H1 (cell line): ENCODE measurements at regions not wholly inside any gene's neighbourhood (a gene's known extent, or its start where the extent isn't known, plus 50 kb on each side); places are given as distances from the start of the nearest gene placed in this dataset.

Experiments used
- CTCF ChIA-PET: fragments of 300-600 bp; sonication (Branson Sonifier 250); formaldehyde crosslinking; loops from one replicate; lab custom pipeline; 2021; ENCODE audit not compliant: partially characterized antibody; lab: Charles Lee
- POLR2A ChIA-PET: fragments of 300-600 bp; sonication (Branson Sonifier 250); formaldehyde crosslinking; loops from one replicate; lab custom pipeline; 2021; ENCODE audit warnings: inconsistent platforms; ENCODE audit not compliant: partially characterized antibody; lab: Charles Lee
- DNase-seq, 2 experiments: peaks; one replicate each; pipeline versions ENCODE4 v3.0.0 to v3.0.0-alpha.2; 2010 to 2022; ENCODE audit warnings: low spot score in 2 of 2, low read depth in 1 of 2, mixed read lengths in 1 of 2
- FAIRE-seq: peaks from 2 replicates; lab custom pipeline; 2011; peaks lifted over from hg19 to GRCh38; lab: Jason Lieb, UNC
- H2AFZ ChIP-seq: 2 replicates; pipeline ENCODE4 v1.8.1; 2012; ENCODE audit warnings: low read length, inconsistent platforms
- H2AK5ac ChIP-seq: 2 replicates; pipeline ENCODE4 v1.6.1; 2013; ENCODE audit warnings: low read depth, low read length
- H2BK120ac ChIP-seq: replicated peaks from 2 replicates; pipeline ENCODE3; 2013; ENCODE audit warnings: low read depth, low read length, inconsistent platforms
- H2BK12ac ChIP-seq: 2 replicates; pipeline ENCODE4 v1.6.1; 2013; ENCODE audit warnings: low read depth, low read length
- H2BK15ac ChIP-seq: 2 replicates; pipeline ENCODE4 v1.6.1; 2013; ENCODE audit warnings: low read length
- H2BK20ac ChIP-seq: 2 replicates; pipeline ENCODE4 v1.6.1; 2013; ENCODE audit warnings: low read length
- H2BK5ac ChIP-seq: 2 replicates; pipeline ENCODE4 v1.6.1; 2013; ENCODE audit warnings: low read depth, low read length
- H3K14ac ChIP-seq: 2 replicates; pipeline ENCODE4 v1.6.1; 2013; ENCODE audit warnings: inconsistent platforms; ENCODE audit not compliant: insufficient read length
- H3K18ac ChIP-seq: 2 replicates; pipeline ENCODE4 v1.6.1; 2013; ENCODE audit warnings: low read length; ENCODE audit errors: extremely low read depth
- H3K23ac ChIP-seq: 2 replicates; pipeline ENCODE4 v1.6.1; 2013; ENCODE audit warnings: inconsistent platforms; ENCODE audit not compliant: insufficient read length
- H3K23me2 ChIP-seq: 2 replicates; pipeline ENCODE4 v1.6.1; 2013; ENCODE audit warnings: low read depth, low read length
- H3K27ac ChIP-seq: 2 replicates; pipeline ENCODE4 v1.6.1; 2011; ENCODE audit warnings: low read depth, low read length, inconsistent platforms
- H3K27me3 ChIP-seq, 4 experiments: replicated peaks in 1 of 4; 1 replicate in 1 of 4; 2 replicates in 3 of 4; pipeline versions ENCODE4 v1.6.1 to v1.8.1; 2011 to 2013; ENCODE audit warnings: low read length in 3 of 4, mild to moderate bottlenecking in 3 of 4, inconsistent platforms in 2 of 4, mixed read lengths in 2 of 4, moderate library complexity in 1 of 4; ENCODE audit not compliant: control insufficient read depth in 3 of 4, insufficient read depth in 3 of 4; ENCODE audit errors: extremely low read depth in 1 of 4
- H3K36me3 ChIP-seq, 4 experiments: 2 replicates each; pipeline versions ENCODE4 v1.6.1 to v1.8.1; 2011 to 2013; ENCODE audit warnings: mild to moderate bottlenecking in 4 of 4, low read length in 3 of 4, moderate library complexity in 2 of 4, control low read depth in 1 of 4, inconsistent platforms in 1 of 4; ENCODE audit not compliant: insufficient read depth in 4 of 4, control insufficient read depth in 2 of 4
- H3K4ac ChIP-seq: replicated peaks from 2 replicates; pipeline ENCODE3; 2013; ENCODE audit warnings: low read length, low read depth, mixed read lengths, inconsistent platforms; ENCODE audit not compliant: insufficient read length
- H3K4me1 ChIP-seq, 4 experiments: replicated peaks in 1 of 4; 1 replicate in 1 of 4; 2 replicates in 3 of 4; pipeline versions ENCODE4 v1.6.1 to v1.8.1; 2011 to 2013; ENCODE audit warnings: low read length in 3 of 4, inconsistent platforms in 2 of 4, mixed read lengths in 1 of 4; ENCODE audit not compliant: insufficient read depth in 4 of 4, control insufficient read depth in 3 of 4
- H3K4me2 ChIP-seq, 2 experiments: 2 replicates each; pipeline versions ENCODE4 v1.6.1 to v1.8.1; 2011 to 2013; ENCODE audit warnings: low read depth in 2 of 2, low read length in 2 of 2, control low read depth in 1 of 2, inconsistent platforms in 1 of 2, mild to moderate bottlenecking in 1 of 2; ENCODE audit not compliant: insufficient read depth in 1 of 2
- H3K4me3 ChIP-seq, 4 experiments: fragments of 200-600, 300-600 bp in 1 of 4; sonication (generic), shearing (Covaris generic), sonication (Bioruptor Twin) in 1 of 4; 2 replicates each; pipeline versions ENCODE4 v1.5.1 to v1.8.1; 2011 to 2016; ENCODE audit warnings: low read length in 4 of 4, low read depth in 3 of 4, control low read depth in 2 of 4, inconsistent platforms in 2 of 4, mild to moderate bottlenecking in 2 of 4, mixed read lengths in 1 of 4, moderate library complexity in 1 of 4; ENCODE audit not compliant: insufficient read depth in 2 of 4; ENCODE audit errors: extremely low read depth in 1 of 4
- H3K56ac ChIP-seq: replicated peaks from 2 replicates; pipeline ENCODE3; 2013; ENCODE audit warnings: low read depth, mild to moderate bottlenecking, mixed read lengths, low read length, inconsistent platforms; ENCODE audit not compliant: insufficient read length
- H3K79me1 ChIP-seq: 2 replicates; pipeline ENCODE4 v1.6.1; 2013; ENCODE audit warnings: low read depth, low read length, control low read depth
- H3K79me2 ChIP-seq, 2 experiments: 2 replicates each; pipeline versions ENCODE4 v1.6.1 to v1.8.1; 2012 to 2013; ENCODE audit warnings: low read length in 2 of 2, mild to moderate bottlenecking in 2 of 2, inconsistent platforms in 1 of 2; ENCODE audit not compliant: insufficient read depth in 2 of 2, control insufficient read depth in 1 of 2
- H3K9ac ChIP-seq, 4 experiments: replicated peaks in 1 of 4; 1 replicate in 1 of 4; 2 replicates in 3 of 4; pipeline versions ENCODE4 v1.6.1 to v1.8.1; 2011 to 2013; ENCODE audit warnings: low read depth in 3 of 4, low read length in 3 of 4, control low read depth in 2 of 4, mild to moderate bottlenecking in 2 of 4, moderate library complexity in 2 of 4, inconsistent platforms in 1 of 4; ENCODE audit errors: extremely low read depth in 1 of 4
- H3K9me3 ChIP-seq, 2 experiments: 2 replicates each; pipeline versions ENCODE4 v1.6.1 to v1.8.1; 2012 to 2013; ENCODE audit warnings: mild to moderate bottlenecking in 2 of 2, moderate library complexity in 2 of 2, control low read depth in 1 of 2, inconsistent platforms in 1 of 2, low read depth in 1 of 2, low read length in 1 of 2, mixed read lengths in 1 of 2; ENCODE audit not compliant: insufficient read depth in 2 of 2
- H4K20me1 ChIP-seq, 2 experiments: replicated peaks in 1 of 2; 2 replicates each; pipeline versions ENCODE3 to v1.8.1; 2011 to 2013; ENCODE audit warnings: inconsistent platforms in 2 of 2, low read length in 2 of 2, mild to moderate bottlenecking in 1 of 2; ENCODE audit not compliant: insufficient read depth in 2 of 2, control insufficient read depth in 1 of 2
- H4K5ac ChIP-seq: 2 replicates; pipeline ENCODE4 v1.6.1; 2013; ENCODE audit warnings: low read length, low read depth, mixed read lengths, inconsistent platforms; ENCODE audit not compliant: insufficient read length
- H4K8ac ChIP-seq: 2 replicates; pipeline ENCODE4 v1.8.0; 2013; ENCODE audit warnings: mild to moderate bottlenecking, moderate library complexity, low read length, inconsistent platforms; ENCODE audit not compliant: insufficient read depth; ENCODE audit errors: extremely low read depth
- H4K91ac ChIP-seq: replicated peaks from 2 replicates; pipeline ENCODE3; 2013; ENCODE audit warnings: low read length, mixed read lengths, inconsistent platforms; ENCODE audit not compliant: insufficient read length
- CBX8 ChIP-seq: fragments of 300-800, 300-1000 bp; sonication (generic); IDR thresholded peaks from 2 replicates; pipeline ENCODE4 v1.7.1; 2016; ENCODE audit warnings: low read depth, low read length, borderline replicate concordance
- HDAC2 ChIP-seq, 2 experiments: fragments of 300-600 bp in 1 of 2; sonication (generic) in 1 of 2; IDR thresholded peaks; 2 replicates each; pipeline ENCODE4 v1.6.1; 2011 to 2012; ENCODE audit warnings: low read depth in 2 of 2, low read length in 2 of 2, mild to moderate bottlenecking in 2 of 2, moderate library complexity in 2 of 2, borderline replicate concordance in 1 of 2, inconsistent platforms in 1 of 2
- PHF8 ChIP-seq: fragments of 200-600 bp; sonication (generic); conservative IDR thresholded peaks from 2 replicates; pipeline ENCODE4 v1.7.1; 2012; ENCODE audit warnings: low read depth, mild to moderate bottlenecking, inconsistent platforms, low read length, moderate library complexity
- SP2 ChIP-seq: IDR thresholded peaks from 2 replicates; pipeline ENCODE4 v1.6.1; 2012; ENCODE audit warnings: mild to moderate bottlenecking, low read length, inconsistent platforms
- SUZ12 ChIP-seq: fragments of 200-600 bp; sonication (generic); IDR thresholded peaks from 2 replicates; pipeline ENCODE4 v1.6.1; 2012; ENCODE audit warnings: mild to moderate bottlenecking, inconsistent platforms, low read length, moderate library complexity, mixed read lengths
- WGBS, 2 experiments: shearing (Covaris generic) in 1 of 2; methylation state at CpG; one replicate each; pipeline versions ENCODE4 v1.1.6 to v1.1.7; 2013 to 2015; ENCODE audit warnings: low lambda C conversion rate in 2 of 2, mixed read lengths in 2 of 2, inconsistent platforms in 1 of 2, low coverage in 1 of 2, missing lambda C conversion rate in 1 of 2; ENCODE audit not compliant: insufficient replicate concordance in 2 of 2, insufficient coverage in 1 of 2, insufficient read length in 1 of 2; ENCODE audit errors: extremely low coverage in 1 of 2, missing lambda C conversion rate in 1 of 2; 5-methylcytosine and 5-hydroxymethylcytosine counted together
- TF ChIP-seq, protein P1 (sequence below): IDR thresholded peaks from 2 replicates; pipeline ENCODE4 v1.6.1; 2011; ENCODE audit warnings: low read length, improper control_type of control experiment

DNA sequence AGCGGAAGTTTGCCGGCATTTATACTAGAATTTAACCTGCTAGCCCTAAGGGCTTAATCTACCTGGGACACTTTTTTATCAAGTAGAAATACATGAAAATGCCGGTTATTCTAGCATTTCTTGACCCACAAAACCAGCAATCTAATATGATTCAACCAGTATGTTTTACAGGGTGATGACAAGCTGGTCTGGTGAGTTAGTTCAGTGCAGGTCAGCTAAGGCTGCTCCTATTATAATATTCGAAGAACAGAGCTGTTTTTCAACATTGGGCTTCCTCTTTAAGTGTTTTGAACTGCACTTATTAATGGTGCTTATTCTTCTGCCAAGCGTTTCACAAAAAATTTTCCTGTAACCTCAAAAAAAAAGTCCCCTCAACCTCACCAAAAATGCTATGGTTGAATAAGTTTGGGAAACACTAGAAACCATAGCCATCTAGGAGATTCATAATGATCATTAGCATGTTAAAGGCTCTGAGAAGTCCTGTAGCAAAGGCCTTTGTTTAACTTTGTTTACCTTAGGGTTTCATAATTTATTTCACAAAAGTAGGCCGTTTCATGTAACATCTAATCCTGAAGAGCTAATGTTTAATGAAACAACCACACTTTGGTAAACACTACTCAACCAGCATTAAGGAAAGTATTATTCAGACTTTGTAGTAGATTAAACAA lies 526.6 kb downstream of the KLF12 start:
- no peak overlapping the region for H3K4me2 ChIP-seq
- no peak overlapping the region for H3K56ac ChIP-seq
- no peak overlapping the region for H4K5ac ChIP-seq
- no peaks in the 10 kb centered on the region for H3K79me2 ChIP-seq
- H3K9ac ChIP-seq = no peak overlapping the region
- H3K4me3 ChIP-seq = no peak overlapping the region
- H3K14ac ChIP-seq = no peak overlapping the region
- no peak overlapping the region for H3K18ac ChIP-seq
- FAIRE-seq (no peak), DNase-seq (no peak)
- H2BK120ac ChIP-seq = no peak overlapping the region
- H4K8ac ChIP-seq = no peak overlapping the region
- H2BK12ac ChIP-seq = no peak overlapping the region
- H3K4me1 ChIP-seq = peaks cover 0 to 3% (median 0%) of the 10 kb centered on the region in 4 experiments; a peak in 2 of 7 replicates
- no peak overlapping the region for H3K4ac ChIP-seq
- no peak overlapping the region for H2BK15ac ChIP-seq
- no peak for TF ChIP-seq CBX8
- TF ChIP-seq, protein P1, sequence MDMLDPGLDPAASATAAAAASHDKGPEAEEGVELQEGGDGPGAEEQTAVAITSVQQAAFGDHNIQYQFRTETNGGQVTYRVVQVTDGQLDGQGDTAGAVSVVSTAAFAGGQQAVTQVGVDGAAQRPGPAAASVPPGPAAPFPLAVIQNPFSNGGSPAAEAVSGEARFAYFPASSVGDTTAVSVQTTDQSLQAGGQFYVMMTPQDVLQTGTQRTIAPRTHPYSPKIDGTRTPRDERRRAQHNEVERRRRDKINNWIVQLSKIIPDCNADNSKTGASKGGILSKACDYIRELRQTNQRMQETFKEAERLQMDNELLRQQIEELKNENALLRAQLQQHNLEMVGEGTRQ = no peak
- TF ChIP-seq SUZ12 = no peak
- TF ChIP-seq SP2 = no peak
- TF ChIP-seq PHF8 = no peak
- no peak for TF ChIP-seq HDAC2 (IDR thresholded peaks at IDR 0.05; ENCODE audit: borderline replicate concordance in 1 of 2, low read depth in 2 of 2, low read length in 2 of 2)
- no peak overlapping the region for H4K91ac ChIP-seq
- H3K23ac ChIP-seq = no peak overlapping the region
- H3K36me3 ChIP-seq = no peaks in the 10 kb centered on the region
- no peaks in the 10 kb centered on the region for H4K20me1 ChIP-seq
- H3K9me3 ChIP-seq = 0 out of 4 replicates have a peak, but pooled peaks cover 2 to 5% of the 10 kb centered on the region in 2 experiments
- 77% methylated on average over 6 of the region's 6 CpGs; no CpG with 5 or more reads in 1 of the 2 experiments for WGBS, 2 experiments
- no peak overlapping the region for H2BK5ac ChIP-seq
- ChIA-PET POLR2A (no interaction called here), CTCF (interaction anchor here (0.6 kb wide), 1 partner anchor 489 kb away, joined by 3 read pairs; no protein-coding TSS in a partner anchor)
- H3K27ac ChIP-seq = no peak overlapping the region
- H3K79me1 ChIP-seq = no peaks in the 10 kb centered on the region
- H2AFZ ChIP-seq = no peak overlapping the region
- H3K23me2 ChIP-seq = no peaks in the 10 kb centered on the region
- no peaks in the 10 kb centered on the region for H3K27me3 ChIP-seq
- H2BK20ac ChIP-seq = no peak overlapping the region
- H2AK5ac ChIP-seq = no peak overlapping the region
